Lower leg skin (tissue), 3 donors: ENCODE measurements at regions not wholly inside any gene's neighbourhood (a gene's known extent, or its start where the extent isn't known, plus 50 kb on each side); places are given as distances from the start of the nearest gene placed in this dataset.

ENCODE experiments used
- CTCF ChIP-seq, 3 donors: fragments of 450-650 bp; IDR thresholded peaks; one replicate each; pipeline ENCODE4 v1.5.1; 2016; ENCODE audit warnings: antibody characterized with exemption in 3 of 3, mild to moderate bottlenecking in 3 of 3, moderate library complexity in 2 of 3
- POLR2A ChIP-seq, 2 donors: fragments of 450-650 bp; IDR thresholded peaks; one replicate each; pipeline ENCODE4 v1.6.1; 2016 to 2017; ENCODE audit warnings: antibody characterized with exemption in 2 of 2, mild to moderate bottlenecking in 1 of 2, moderate library complexity in 1 of 2

GRCh38 chr17:33875973-33876372 lies 379.1 kb upstream of the CCL2 start:
- no peak for TF ChIP-seq CTCF (IDR thresholded peaks at IDR 0.05)
- TF ChIP-seq POLR2A (IDR thresholded peaks at IDR 0.05): no peak
